ENCODE measurements at regions not wholly inside any gene's neighbourhood (a gene's known extent, or its start where the extent isn't known, plus 50 kb on each side); places are given as distances from the start of the nearest gene placed in this dataset.

GRCh38 chr5:8714198-8714597 is 831.7 kb downstream of the SEMA5A start:
- TF ChIP-seq CTCF (IDR thresholded peaks at IDR 0.05; ENCODE audit: insufficient read depth, low read length, poor library complexity, severe bottlenecking) (no peak), EZH2phosphoT487 (conservative IDR thresholded peaks at IDR 0.05; ENCODE audit: low read length) (no peak)
